Left colon (tissue), 2 donors: ENCODE measurements at regions not wholly inside any gene's neighbourhood (a gene's known extent, or its start where the extent isn't known, plus 50 kb on each side); places are given as distances from the start of the nearest gene placed in this dataset.
"Not testable (repeated sequence)": the region's sequence is repeated elsewhere in the genome, so short reads cannot be mapped to it uniquely, and the experiment has no call there.

ENCODE experiments used
- ATAC-seq: fragments of 200-7000 bp; cut with Tn5 transposase; one replicate; pipeline ENCODE4 v1.9.1; 2020; ENCODE audit warnings: mild to moderate bottlenecking, moderate library complexity
- DNase-seq, 2 donors: peaks; one replicate each; pipeline ENCODE4 v3.0.0-alpha.2; 2020
- intact Hi-C, 2 donors: fragments of 100-400 bp; cut with DNase I in 1 of 2; cut with micrococcal nuclease in 1 of 2; formaldehyde crosslinking; loops; one replicate each; pipeline versions ENCODE4 v1.11.2 to v1.14.0; 2022; cut with DNase I, micrococcal nuclease
- donor health status: DM: no; HTN: no; CAD: no.
- donor health status: DM: yes; HTN: yes; CAD: no.

DNA sequence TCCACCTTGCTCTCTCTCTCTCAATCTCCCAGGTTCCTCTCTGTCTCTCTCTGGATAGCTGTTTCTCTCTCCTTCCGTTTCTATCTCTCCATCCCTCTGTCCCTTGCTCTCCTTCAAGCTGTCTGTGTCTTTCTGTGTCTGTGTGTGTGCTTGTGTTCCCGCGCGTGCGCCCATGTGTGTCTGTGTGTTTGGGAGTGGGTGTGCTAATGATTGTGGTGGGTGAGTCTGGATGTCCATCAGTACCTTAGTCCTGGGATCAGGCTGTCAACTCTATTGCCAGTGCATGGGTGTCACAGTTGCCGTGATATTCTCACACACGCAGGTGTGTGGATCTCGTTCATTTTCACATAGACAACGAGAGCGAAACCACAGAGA lies 1380.6 kb upstream of the DEFB115 start:
- ATAC-seq = no peak
- intact Hi-C loops = no loop called here
- peak in 1 of 2 donors; percentile 23 for DNase-seq

DNA sequence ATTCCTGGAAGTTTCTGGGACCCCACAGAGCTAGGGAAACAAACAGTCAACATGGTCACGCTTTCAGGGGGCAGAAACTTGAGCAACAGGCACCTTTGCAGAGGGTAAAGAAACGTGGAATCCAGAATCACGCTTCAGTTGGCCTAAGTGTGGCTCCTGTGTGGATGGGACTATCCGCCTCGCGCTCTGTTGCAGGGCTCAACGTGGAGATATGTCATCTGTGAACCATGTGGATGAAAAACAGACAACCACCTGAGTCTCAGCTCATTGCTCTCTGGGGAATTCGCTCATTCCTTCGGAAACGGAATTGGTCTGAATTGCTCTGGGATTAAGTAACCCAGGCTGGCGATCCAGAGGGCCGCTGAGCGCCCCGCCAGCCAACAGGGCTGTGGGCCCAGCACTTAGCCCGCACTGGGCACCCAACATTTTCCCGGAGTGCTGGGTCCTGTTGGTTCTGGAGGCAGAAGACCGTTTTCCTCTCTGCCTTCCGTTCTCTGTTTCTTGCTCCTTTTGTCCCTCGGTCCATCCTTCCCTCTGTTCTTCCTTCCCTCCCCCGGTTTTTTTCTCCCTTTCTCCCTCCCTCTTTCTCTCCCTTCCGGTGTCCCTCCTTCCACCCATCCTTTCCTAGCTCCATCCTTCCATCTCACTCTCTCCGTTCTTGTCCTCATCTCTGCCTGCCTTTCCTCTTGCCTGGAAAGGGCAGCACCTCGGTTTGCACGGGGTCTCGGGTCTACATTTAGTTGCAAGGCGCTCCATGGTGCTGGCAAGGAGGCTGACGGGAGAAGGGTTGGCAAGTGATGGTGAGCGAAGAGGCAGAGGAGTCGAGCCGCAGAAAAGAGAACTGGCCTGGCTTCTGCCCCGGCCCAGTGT lies 1379.8 kb upstream of the DEFB115 start:
- ATAC-seq, intact Hi-C loops: not testable (repeated sequence)
- peak in 1 of 2 donors; percentile 20 for DNase-seq

DNA sequence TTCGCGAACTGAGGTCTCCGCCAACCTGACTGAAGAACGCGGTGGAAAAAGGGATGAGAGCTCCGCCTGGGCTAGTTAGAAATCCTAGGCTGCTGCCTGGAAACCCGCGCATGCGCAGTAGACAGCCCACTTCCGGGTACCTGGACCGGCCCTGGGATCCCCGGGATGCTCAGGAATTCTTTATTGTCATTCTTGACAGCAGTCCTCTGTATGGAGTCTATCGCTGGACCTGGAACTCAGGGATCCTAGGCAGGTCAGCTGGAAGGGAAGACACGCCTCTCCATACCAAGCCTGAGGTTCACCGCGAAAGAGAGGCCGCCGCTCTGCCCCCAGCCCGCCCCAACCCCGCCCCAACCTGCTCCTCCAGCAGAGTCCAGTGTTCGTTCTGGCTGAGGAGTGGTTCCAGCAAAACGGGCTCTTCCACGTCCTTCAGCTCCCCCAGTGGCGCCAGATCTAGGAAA lies 1379.2 kb upstream of the DEFB115 start:
- peak in 1 of 2 donors; percentile 27 for DNase-seq
- intact Hi-C loops = no loop called here
- no peak for ATAC-seq

DNA sequence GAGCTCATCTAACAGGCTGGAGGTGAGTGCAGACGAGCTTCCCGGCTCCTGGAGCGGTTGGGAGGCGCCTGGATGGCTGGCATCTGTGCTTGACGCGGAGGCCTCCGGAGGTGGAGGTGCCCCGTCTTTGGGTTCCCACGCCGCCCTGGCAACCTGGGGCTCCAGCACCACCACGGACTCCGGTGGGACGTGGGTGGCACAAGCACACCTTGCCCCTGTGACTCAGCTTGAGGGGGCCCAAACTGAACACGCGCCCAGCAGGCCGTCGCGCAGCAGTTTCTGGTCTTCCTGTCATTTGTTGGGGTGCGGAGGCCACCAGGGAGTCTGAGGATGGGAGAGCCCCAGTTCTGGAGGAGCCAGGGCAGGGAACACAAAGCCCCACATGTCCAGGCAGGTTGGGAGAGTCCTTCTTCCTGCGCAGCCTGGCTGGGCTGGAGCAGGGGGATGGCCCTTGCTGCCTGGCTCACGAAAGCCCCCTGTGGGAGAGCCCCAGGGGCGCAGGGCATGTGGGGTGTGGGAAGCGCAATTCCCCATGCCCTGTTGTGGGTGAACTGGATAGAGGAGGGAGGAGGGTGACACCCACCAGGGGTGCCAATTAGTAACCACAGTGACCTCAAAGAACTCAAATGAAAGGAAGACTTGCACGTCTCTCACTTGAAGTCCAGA lies 1378.6 kb upstream of the DEFB115 start:
- ATAC-seq (peak; percentile 20), DNase-seq (peak in 1 of 2 donors; percentile 34)
- intact Hi-C loops = no loop called here

DNA sequence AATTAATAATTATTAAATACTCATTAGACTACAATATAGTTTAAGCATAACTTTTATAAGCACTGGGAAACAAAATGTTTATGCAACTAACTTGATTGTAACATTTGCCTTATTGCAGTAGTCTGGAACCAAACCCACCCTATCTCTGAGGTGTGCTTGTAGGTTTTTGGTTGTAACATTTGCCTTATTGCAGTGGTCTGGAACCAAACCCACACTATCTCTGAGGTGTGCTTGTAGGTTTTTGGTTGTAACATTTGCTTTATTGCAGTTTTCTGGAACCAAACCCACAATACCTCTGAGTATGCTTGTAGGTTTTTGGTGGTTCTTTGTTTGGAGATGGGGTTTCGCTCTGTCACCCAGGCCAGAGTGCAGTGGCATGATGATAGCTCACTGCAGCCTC lies 1376.4 kb upstream of the DEFB115 start:
- intact Hi-C loops, ATAC-seq, DNase-seq: not testable (repeated sequence)

DNA sequence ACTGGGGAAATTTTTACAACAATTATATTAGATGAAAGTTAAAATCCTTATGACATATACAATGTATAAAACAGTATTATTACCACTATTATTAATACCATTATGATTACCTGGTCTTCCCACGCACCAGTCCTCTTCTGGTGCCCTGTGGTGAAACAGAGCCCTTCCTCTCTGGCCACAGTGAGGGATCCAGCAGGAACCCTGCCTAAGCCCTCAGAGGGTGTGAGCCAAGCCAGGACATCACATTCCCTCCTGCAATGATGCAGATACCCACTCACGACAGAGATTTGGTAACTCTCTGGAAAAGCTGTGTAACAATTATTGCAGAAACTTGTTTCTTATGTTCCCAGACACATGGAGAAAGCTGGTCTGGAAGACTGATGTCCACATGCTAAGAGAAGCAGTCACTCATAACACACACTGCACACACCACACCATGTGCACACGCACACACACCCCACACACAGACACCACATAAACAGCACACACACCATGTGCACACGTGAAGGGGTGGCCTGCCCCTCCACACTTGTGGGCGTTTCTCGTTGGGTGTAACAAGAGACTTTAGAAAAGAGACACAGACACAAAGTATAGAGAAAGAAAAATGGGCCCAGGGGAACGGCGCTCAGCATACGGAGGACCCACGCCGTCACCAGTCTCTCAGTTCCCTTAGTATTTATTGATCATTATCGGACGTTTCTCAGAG lies 1373.8 kb upstream of the DEFB115 start:
- ATAC-seq, intact Hi-C loops: not testable (repeated sequence)

DNA sequence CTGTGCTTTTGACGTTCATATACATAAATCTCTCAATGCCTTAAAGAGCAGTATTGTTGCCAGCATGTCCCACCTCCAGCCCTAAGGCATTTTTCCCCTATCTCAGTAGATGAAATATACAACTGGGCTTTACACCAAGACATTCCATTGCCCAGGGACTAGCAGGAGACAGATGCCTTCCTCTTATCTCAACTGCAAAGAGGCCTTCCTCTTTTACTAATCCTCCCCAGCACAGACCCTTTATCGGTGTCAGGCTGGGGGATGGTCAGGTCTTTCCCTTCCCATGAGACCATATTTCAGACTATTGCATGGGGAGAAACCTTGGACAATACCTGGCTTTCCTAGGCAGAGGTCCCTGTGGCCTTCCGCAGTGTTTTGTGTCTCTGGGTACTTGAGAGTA lies 1373.1 kb upstream of the DEFB115 start:
- DNase-seq = peak in 1 of 2 donors; percentile 19
- ATAC-seq, intact Hi-C loops: not testable (repeated sequence)

More for the DNA sequence above, 1373.8 kb upstream of the DEFB115 start:
- DNase-seq = not testable (repeated sequence)

DNA sequence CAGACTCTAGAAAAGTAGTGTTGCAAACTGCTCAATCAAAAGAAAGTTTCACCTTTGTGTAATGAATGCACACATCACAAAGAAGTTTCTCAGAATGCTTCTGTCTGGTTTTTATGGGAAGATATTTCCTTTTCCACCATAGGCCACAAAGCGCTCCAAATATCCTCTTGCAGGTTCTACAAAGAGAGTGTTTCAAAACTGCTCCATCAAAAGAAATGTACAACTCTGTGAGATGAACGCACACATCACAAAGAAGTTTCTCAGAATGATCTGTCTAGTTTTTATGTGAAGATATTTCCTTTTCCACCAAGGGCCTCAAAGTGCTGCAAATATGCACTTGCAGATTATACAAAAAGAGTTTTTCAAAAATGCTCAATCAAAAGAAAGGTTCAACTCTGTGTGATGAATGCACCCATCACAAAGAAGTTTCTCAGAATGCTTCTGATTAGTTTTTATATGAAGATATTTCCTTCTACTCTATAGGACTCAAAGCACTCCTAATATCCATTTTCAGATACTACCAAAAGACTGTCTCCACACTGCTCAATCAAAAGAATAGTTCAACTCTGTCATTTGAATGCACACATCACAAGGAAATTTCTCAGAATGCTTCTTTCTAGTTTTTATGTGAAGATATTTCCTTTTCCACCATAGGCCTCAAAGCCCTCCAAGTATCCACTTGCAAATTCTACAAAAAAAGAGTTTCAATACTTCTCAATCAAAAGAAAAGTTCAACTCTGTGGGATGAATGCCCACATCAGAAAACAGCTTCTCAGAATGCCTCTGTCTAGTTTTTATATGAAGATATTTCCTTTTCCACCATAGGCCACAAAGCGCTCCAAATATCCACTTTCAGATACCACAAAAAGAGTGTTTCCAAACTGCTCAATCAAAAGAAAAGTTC lies 1371.9 kb upstream of the DEFB115 start:
- DNase-seq, ATAC-seq, intact Hi-C loops: not testable (repeated sequence)

DNA sequence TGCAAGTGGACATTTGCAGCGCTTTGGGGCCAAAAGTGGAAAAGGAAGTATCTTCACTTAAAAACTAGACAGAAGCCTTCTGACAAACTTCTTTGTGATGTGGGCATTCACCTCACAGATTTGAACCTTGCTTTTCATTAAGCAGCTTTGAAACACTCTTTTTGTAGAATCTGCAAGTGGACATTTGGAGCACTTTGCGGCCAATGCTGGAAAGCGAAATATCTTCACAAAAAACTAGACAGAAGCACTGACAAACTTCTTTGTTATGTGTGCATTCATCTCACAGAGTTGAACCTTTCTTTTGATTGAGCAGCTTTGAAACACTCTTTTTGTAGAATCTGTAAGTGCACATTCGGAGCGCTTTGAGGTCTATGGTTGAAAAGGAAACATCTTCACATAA lies 1365.9 kb upstream of the DEFB115 start:
- intact Hi-C loops, DNase-seq, ATAC-seq: not testable (repeated sequence)
